GM10248 (cell line): ENCODE measurements at regions not wholly inside any gene's neighbourhood (a gene's known extent, or its start where the extent isn't known, plus 50 kb on each side); places are given as distances from the start of the nearest gene placed in this dataset.

Source experiments
- CTCF ChIA-PET: fragments of 300-600 bp; sonication (Branson Sonifier 250); formaldehyde crosslinking; extraction: SDS; loops from one replicate; lab custom pipeline; 2021; ENCODE audit warnings: antibody characterized with exemption; lab: Yijun Ruan, JAX
- POLR2A ChIA-PET: fragments of 350-650 bp; sonication (Branson Sonifier 250); formaldehyde crosslinking; extraction: SDS; loops from one replicate; lab custom pipeline; 2020; ENCODE audit warnings: antibody characterized with exemption; lab: Yijun Ruan, JAX
- DNase-seq: peaks from one replicate; pipeline ENCODE4 v3.0.0; 2012; ENCODE audit errors: extremely low spot score
- CTCF ChIP-seq: IDR thresholded peaks from 2 replicates; pipeline ENCODE4 v1.5.1; 2012; ENCODE audit warnings: mild to moderate bottlenecking, low read depth; ENCODE audit errors: extremely low read depth, missing control alignments, control extremely low read depth

DNA sequence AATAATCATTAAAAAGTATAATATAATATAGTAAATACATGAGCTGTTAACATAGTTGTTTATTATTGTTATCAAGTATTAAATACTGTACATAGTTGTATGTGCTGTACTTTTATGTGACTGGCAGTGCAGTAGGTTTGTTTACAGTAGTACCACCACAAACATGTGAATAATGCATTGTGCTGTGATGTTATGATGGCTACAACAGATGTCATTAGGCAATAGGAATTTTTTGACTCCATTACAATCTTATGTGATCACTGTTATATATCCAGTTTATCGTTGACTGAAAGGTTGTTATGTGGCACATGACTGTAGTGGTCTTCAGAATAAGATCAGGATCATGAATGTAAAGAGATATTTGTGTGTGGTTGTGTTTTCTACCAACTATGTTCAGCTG lies 577.8 kb downstream of the JRKL start:
- DNase-seq, result no peak
- ChIA-PET POLR2A (no interaction called here), CTCF (interaction anchor here (1.9 kb wide), 1 partner anchor 12 kb away, joined by 6 read pairs; no protein-coding TSS in a partner anchor)
- no peak for TF ChIP-seq CTCF

- no peak for DNase-seq
- no peak for TF ChIP-seq CTCF
- CTCF ChIA-PET, result no interaction called here
- POLR2A ChIA-PET, result no interaction called here
Measured at GRCh38 chr11:96969251-96969650, 579.4 kb downstream of the JRKL start.

- POLR2A ChIA-PET, result no interaction called here
- CTCF ChIA-PET, result interaction anchor here (1.1 to 1.5 kb wide), 2 partner anchors 8 to 12 kb away, joined by 3 to 6 read pairs; no protein-coding TSS in a partner anchor
- DNase-seq, result no peak
- no peak for TF ChIP-seq CTCF
Measured at GRCh38 chr11:96978751-96979150, 588.9 kb downstream of the JRKL start.

DNA sequence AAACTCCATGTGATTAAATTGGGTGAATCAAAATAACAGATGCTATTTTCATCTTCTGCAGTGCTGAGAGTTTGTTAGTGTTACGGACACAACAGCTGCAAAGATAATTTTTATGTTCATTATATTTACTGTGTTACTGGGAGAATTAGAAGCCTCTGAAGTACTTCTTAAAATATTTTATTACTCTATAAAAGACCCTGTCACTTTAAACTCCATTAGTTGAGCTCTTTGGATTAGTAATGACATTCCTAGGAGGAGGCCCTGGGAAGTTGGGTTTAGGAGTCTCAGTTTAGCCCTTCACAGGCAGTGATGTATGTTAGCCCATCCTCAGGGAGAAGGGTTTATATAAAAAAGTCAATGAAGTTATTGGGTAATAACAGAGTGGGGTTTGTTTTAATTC lies 596.7 kb downstream of the JRKL start:
- TF ChIP-seq CTCF, result no peak
- POLR2A ChIA-PET, result no interaction called here
- CTCF ChIA-PET, result interaction anchor here (1.0 to 1.1 kb wide), 2 partner anchors 8 to 10 kb away, joined by 3 read pairs; no protein-coding TSS in a partner anchor
- no peak for DNase-seq

GRCh38 chr11:96990914-96991313 lies 601.1 kb downstream of the JRKL start:
- ChIA-PET CTCF (no interaction called here), POLR2A (no interaction called here)
- TF ChIP-seq CTCF, result no peak
- no peak for DNase-seq

GRCh38 chr11:97000481-97000880 lies 610.7 kb downstream of the JRKL start:
- POLR2A ChIA-PET, result no interaction called here
- CTCF ChIA-PET, result no interaction called here
- no peak for TF ChIP-seq CTCF
- DNase-seq, result no peak
